HepG2 (cell line): ENCODE measurements at regions not wholly inside any gene's neighbourhood (a gene's known extent, or its start where the extent isn't known, plus 50 kb on each side); places are given as distances from the start of the nearest gene placed in this dataset.

Source experiments
- ATAC-seq: fragments of 200-7000 bp; cut with Tn5 transposase; 3 replicates; pipeline ENCODE4 v1.9.1; 2020; ENCODE audit warnings: mild to moderate bottlenecking, moderate library complexity
- BruUV-seq: library from RNA; stranded (reverse); fragments of 400-500 nt; replicated peaks from 2 replicates; lab custom pipeline; 2021; lab: Mats Ljungman, UMichigan
- CTCF ChIA-PET: fragments of 300-600 bp; formaldehyde crosslinking; extraction: SDS; loops from one replicate; lab custom pipeline; 2021; ENCODE audit warnings: low total read pairs, inconsistent platforms, low intra/inter-chr PET ratio; lab: Yijun Ruan, JAX
- POLR2A ChIA-PET: fragments of 350-600 bp; sonication (Branson Sonifier 250); formaldehyde crosslinking; loops from one replicate; lab custom pipeline; 2020; ENCODE audit warnings: antibody characterized with exemption, inconsistent platforms; lab: Yijun Ruan, JAX
- DNase-seq: peaks from one replicate; pipeline ENCODE4 v3.0.0-alpha.2; 2015; ENCODE audit warnings: low spot score
- FAIRE-seq: peaks from 3 replicates; lab custom pipeline; 2011; peaks lifted over from hg19 to GRCh38; lab: Jason Lieb, UNC
- H2AFZ ChIP-seq: one replicate; pipeline ENCODE4 v1.6.1; 2011; ENCODE audit warnings: low read length, inconsistent platforms
- H3K27ac ChIP-seq: fragments of 300-600 bp; 3 replicates; pipeline ENCODE4 v1.8.0; 2011; ENCODE audit warnings: mixed run types, mild to moderate bottlenecking, mixed read lengths, low read length, inconsistent platforms; ENCODE audit not compliant: insufficient read depth; ENCODE audit errors: extremely low read length
- H3K27me3 ChIP-seq, 2 experiments: fragments of 200-600 bp in 1 of 2; 2 replicates in 1 of 2; 3 replicates in 1 of 2; pipeline versions ENCODE4 v1.6.0 to v1.8.0; 2011; ENCODE audit warnings: low read length in 2 of 2, mild to moderate bottlenecking in 2 of 2, moderate library complexity in 2 of 2, inconsistent platforms in 1 of 2; ENCODE audit not compliant: insufficient read depth in 2 of 2, control insufficient read depth in 1 of 2
- H3K36me3 ChIP-seq, 2 experiments: fragments of 200-600 bp in 1 of 2; replicated peaks in 1 of 2; 2 replicates in 1 of 2; 3 replicates in 1 of 2; pipeline versions ENCODE4 v1.5.1 to v1.8.0; 2011; ENCODE audit warnings: low read length in 2 of 2, inconsistent platforms in 1 of 2; ENCODE audit not compliant: insufficient read depth in 2 of 2, control insufficient read depth in 1 of 2
- H3K4me1 ChIP-seq: 2 replicates; pipeline ENCODE4 v1.5.1; 2012; ENCODE audit warnings: low read length, inconsistent platforms; ENCODE audit not compliant: insufficient read depth
- H3K4me2 ChIP-seq: 2 replicates; pipeline ENCODE4 v1.6.0; 2011; ENCODE audit warnings: low read depth, low read length, inconsistent platforms
- H3K4me3 ChIP-seq, 3 experiments: fragments of 200-600 bp in 1 of 3; sonication (generic), shearing (Covaris generic) in 1 of 3; replicated peaks in 1 of 3; 2 replicates each; pipeline ENCODE4 v1.5.1; 2011 to 2016; ENCODE audit warnings: low read length in 3 of 3, inconsistent platforms in 2 of 3, low read depth in 2 of 3, mild to moderate bottlenecking in 2 of 3, control low read depth in 1 of 3, mixed read lengths in 1 of 3; ENCODE audit not compliant: insufficient read depth in 1 of 3
- H3K79me2 ChIP-seq: one replicate; pipeline ENCODE4 v1.6.1; 2011; ENCODE audit warnings: low read length, inconsistent platforms; ENCODE audit not compliant: insufficient read depth
- H3K9ac ChIP-seq: 2 replicates; pipeline ENCODE4 v1.6.0; 2011; ENCODE audit warnings: mild to moderate bottlenecking, low read depth, low read length, inconsistent platforms; ENCODE audit not compliant: insufficient read depth
- H3K9me3 ChIP-seq: 2 replicates; pipeline ENCODE4 v1.5.1; 2012; ENCODE audit warnings: mild to moderate bottlenecking, low read length
- H4K20me1 ChIP-seq: 2 replicates; pipeline ENCODE4 v1.6.0; 2011; ENCODE audit warnings: inconsistent platforms, mild to moderate bottlenecking, low read length, moderate library complexity; ENCODE audit not compliant: insufficient read depth
- BRCA1 ChIP-seq: sonication (generic); formaldehyde crosslinking; IDR thresholded peaks from 2 replicates; pipeline ENCODE4 v1.4.0; 2020; ENCODE audit warnings: missing genetic modification reagents
- ELF4 ChIP-seq: sonication (generic); formaldehyde crosslinking; IDR thresholded peaks from 2 replicates; pipeline ENCODE4 v1.5.0; 2020; ENCODE audit warnings: missing genetic modification reagents, mild to moderate bottlenecking, moderate library complexity, borderline replicate concordance
- MTF1 ChIP-seq: sonication (generic); formaldehyde crosslinking; IDR thresholded peaks from 2 replicates; pipeline ENCODE4 v1.5.0; 2020; ENCODE audit warnings: missing genetic modification reagents
- PRPF4 ChIP-seq: fragments of 200-400 bp; formaldehyde crosslinking; IDR thresholded peaks from 2 replicates; pipeline ENCODE4 v1.6.1; 2016; ENCODE audit warnings: low read length, low read depth; ENCODE audit not compliant: poor library complexity, severe bottlenecking
- ZNF234 ChIP-seq: sonication (generic); formaldehyde crosslinking; conservative IDR thresholded peaks from 2 replicates; pipeline ENCODE4 v1.5.1; 2020; ENCODE audit warnings: mild to moderate bottlenecking, missing genetic modification reagents
- ZNF672 ChIP-seq: sonication (generic); formaldehyde crosslinking; IDR thresholded peaks from 2 replicates; pipeline ENCODE4 v1.8.1; 2022; ENCODE audit warnings: missing genetic modification reagents
- whole genome bisulfite sequencing: methylation state at CpG from one replicate; pipeline ENCODE4 v1.1.6; 2017; ENCODE audit warnings: low lambda C conversion rate; 5-methylcytosine and 5-hydroxymethylcytosine counted together
- in situ Hi-C: cut with HindIII; loops from 2 replicates; pipeline ENCODE4 v1.10.0; 2017; ENCODE audit warnings: low pct_unique_long_range_greater_than_20kb; ENCODE audit not compliant: extremely low pct_ligation_motif_present
- intact Hi-C: fragments of 100-400 bp; cut with micrococcal nuclease; formaldehyde crosslinking; loops from one replicate; pipeline ENCODE4 v1.10.0; 2022; ENCODE audit not compliant: unreplicated experiment

DNA sequence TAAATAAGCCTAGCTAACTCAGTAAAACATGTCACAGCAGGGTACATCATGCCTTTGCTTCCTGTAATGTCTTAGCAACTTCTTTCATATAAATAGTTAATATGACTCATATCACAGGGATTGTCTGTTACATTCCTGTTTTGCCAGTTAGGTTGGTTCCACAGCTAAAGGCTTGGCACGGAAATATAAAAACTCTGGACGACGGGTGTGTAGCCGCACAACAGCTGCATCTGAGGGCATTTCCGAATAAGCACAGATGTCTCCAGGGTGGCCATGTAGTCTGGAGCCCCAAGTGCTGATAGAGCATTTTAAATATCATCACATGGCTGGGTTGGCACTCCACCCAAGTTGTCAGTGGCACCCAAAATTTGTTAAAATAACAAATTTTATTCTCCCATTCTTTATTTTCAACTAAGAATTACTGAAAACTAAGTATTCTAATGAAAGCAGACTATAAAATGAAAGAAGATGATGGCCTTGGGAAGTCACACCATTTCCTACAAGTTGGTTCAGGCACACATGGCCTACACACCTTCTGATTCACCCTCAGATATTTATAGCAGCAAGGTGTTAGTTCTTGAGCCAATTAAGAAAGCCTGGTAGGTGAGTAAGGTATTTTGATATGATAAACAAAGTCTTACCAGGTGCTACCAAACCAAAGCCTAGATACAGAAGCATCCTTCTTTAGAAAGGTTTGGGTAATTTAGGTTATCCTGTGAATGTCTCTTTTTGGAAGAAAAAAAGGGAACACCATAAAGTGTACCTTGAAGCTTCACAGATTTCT is 61.8 kb upstream of the STK17B start:
- POLR2A ChIA-PET = no interaction called here
- H3K36me3 ChIP-seq = no peaks in the 10 kb centered on the region
- no peak for ATAC-seq
- H4K20me1 ChIP-seq = no peaks in the 10 kb centered on the region
- no peak overlapping the region for H3K27ac ChIP-seq
- TF ChIP-seq PRPF4 (no peak), BRCA1 (CRISPR knock-in tag) (no peak), ELF4 (CRISPR knock-in tag) (no peak)
- intact Hi-C loops (no loop called here), in situ Hi-C loops (no loop called here)
- no peaks in the 10 kb centered on the region for H3K79me2 ChIP-seq
- no peak overlapping the region for H3K9ac ChIP-seq
- H3K4me1 ChIP-seq = no peaks in the 10 kb centered on the region
- H3K27me3 ChIP-seq = no peaks in the 10 kb centered on the region; a peak in 1 of 5 replicates
- FAIRE-seq = no peak
- no peaks in the 10 kb centered on the region for H3K9me3 ChIP-seq
- CTCF ChIA-PET = no interaction called here
- no peak overlapping the region for H3K4me3 ChIP-seq
- H3K4me2 ChIP-seq = no peak overlapping the region
- WGBS = 24% methylated on average over 5 of the region's 5 CpGs
- no peak for DNase-seq
- BruUV-seq = no TSS peak
- H2AFZ ChIP-seq = no peak overlapping the region

DNA sequence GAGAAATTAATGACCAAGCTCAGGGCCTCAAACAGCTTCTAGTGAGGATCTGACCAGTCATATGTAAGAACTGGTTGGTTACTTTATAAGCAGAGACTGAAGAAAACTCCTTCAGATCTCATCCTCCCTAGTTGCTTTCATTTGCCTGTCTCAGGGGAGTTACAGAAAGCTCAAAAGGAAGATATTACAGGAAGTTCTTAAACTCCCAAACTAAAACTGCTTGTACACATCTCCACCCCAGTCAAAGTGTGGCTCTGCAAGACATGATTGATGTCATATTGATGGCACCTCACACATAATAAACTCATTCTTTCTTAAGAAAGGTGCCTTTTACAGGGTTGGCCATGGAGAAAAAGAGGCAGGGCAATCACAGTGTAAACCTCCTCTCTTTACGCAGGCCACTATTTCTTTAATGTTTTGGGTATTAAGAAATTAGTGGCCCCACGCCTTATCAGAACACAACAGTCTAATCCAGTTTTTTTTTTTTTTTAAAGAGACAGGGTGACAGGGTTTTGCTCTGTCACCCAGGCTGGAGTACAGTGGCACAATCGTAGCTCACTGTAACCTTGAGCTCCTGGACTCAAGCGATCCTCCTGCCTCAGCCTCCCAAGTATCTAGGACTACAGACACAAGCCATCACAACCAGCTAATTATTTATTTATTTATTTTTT is 62.6 kb upstream of the STK17B start:
- H3K9ac ChIP-seq = no peak overlapping the region
- intact Hi-C loops = no loop called here
- POLR2A ChIA-PET = no interaction called here
- no peak overlapping the region for H3K4me2 ChIP-seq
- no TSS peak for BruUV-seq
- no peaks in the 10 kb centered on the region for H3K36me3 ChIP-seq
- no peak overlapping the region for H3K27ac ChIP-seq
- no peak for DNase-seq
- no peak for ATAC-seq
- CTCF ChIA-PET = no interaction called here
- no peaks in the 10 kb centered on the region; a peak in 1 of 5 replicates for H3K27me3 ChIP-seq
- H2AFZ ChIP-seq = no peak overlapping the region
- H3K9me3 ChIP-seq = no peaks in the 10 kb centered on the region
- WGBS = 44% methylated on average over 4 of the region's 4 CpGs
- TF ChIP-seq MTF1 = no peak
- no peak for TF ChIP-seq ZNF672 (CRISPR knock-in tag)
- TF ChIP-seq ZNF234 (CRISPR knock-in tag) = no peak
- TF ChIP-seq, all 625 proteins: peak for 0
- Histone ChIP-seq H4K20me1 (no peaks in the 10 kb centered on the region), H3K4me1 (no peaks in the 10 kb centered on the region), H3K4me3 (no peak overlapping the region), H3K79me2 (no peaks in the 10 kb centered on the region)
- no peak for FAIRE-seq
- in situ Hi-C loops = no loop called here
